SJSA1 (cell line): ENCODE measurements at regions not wholly inside any gene's neighbourhood (a gene's known extent, or its start where the extent isn't known, plus 50 kb on each side); places are given as distances from the start of the nearest gene placed in this dataset.
A peak's percentile ranks its signal among the peaks of the same experiment; 100 is the strongest.

ENCODE experiments used
- DNase-seq, 2 experiments: peaks; one replicate each; pipeline ENCODE4 v3.0.0-alpha.2; 2015 to 2020; ENCODE audit warnings: low spot score in 2 of 2, low read depth in 1 of 2
- H3K27ac ChIP-seq: fragments of 250-450 bp; sonication (Bioruptor Pico); 2 replicates; pipeline ENCODE4 v1.5.1; 2020; ENCODE audit warnings: mild to moderate bottlenecking, moderate library complexity
- H3K27me3 ChIP-seq: fragments of 250-450 bp; sonication (Bioruptor Pico); replicated peaks from 2 replicates; pipeline ENCODE4 v1.5.1; 2020; ENCODE audit warnings: mild to moderate bottlenecking, moderate library complexity
- H3K36me3 ChIP-seq: fragments of 250-450 bp; sonication (Bioruptor Pico); 2 replicates; pipeline ENCODE4 v1.5.1; 2020; ENCODE audit warnings: mild to moderate bottlenecking
- H3K4me1 ChIP-seq: fragments of 250-450 bp; sonication (Bioruptor Pico); replicated peaks from 2 replicates; pipeline ENCODE4 v1.6.1; 2021; ENCODE audit warnings: mild to moderate bottlenecking
- H3K4me3 ChIP-seq: fragments of 250-450 bp; sonication (Bioruptor Pico); 2 replicates; pipeline ENCODE4 v1.5.1; 2020; ENCODE audit warnings: mild to moderate bottlenecking
- H3K9me3 ChIP-seq: fragments of 250-450 bp; sonication (Bioruptor Pico); replicated peaks from 2 replicates; pipeline ENCODE4 v1.5.1; 2020; ENCODE audit warnings: mild to moderate bottlenecking

DNA sequence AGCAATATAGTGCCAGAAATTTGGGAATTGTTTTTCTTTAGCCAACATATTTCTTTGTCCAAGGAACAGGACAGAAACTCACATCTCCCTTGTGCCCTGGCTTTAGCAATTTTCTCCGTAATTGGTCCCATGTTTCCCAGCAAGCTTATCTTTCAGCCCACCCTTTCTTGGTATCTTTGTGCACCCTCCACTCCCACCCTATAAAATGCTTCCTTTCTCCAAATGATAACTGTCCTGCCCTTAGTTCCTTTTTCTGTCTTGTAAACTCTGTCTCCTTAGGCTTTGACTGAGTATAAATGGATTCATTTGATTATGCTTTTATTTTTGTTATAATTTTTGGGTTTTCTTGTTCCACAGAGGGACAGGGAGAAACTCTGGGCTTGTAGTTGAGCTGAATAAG lies 442.8 kb downstream of the ATP23 start:
- Histone ChIP-seq H3K27me3 (no peaks in the 10 kb centered on the region), H3K36me3 (no peaks in the 10 kb centered on the region), H3K4me1 (peaks cover 26% of the 10 kb centered on the region), H3K4me3 (no peak overlapping the region), H3K27ac (no peak overlapping the region), H3K9me3 (0 out of 2 replicates have a peak, but pooled peaks cover 3% of the 10 kb centered on the region)
- no peak for DNase-seq

- no peaks in the 10 kb centered on the region for H3K27me3 ChIP-seq
- H3K27ac ChIP-seq = peak overlapping the region; percentile 88; the same call in 1 of the 2 replicates
- peaks cover 26% of the 10 kb centered on the region for H3K4me1 ChIP-seq
- no peak overlapping the region for H3K4me3 ChIP-seq
- H3K9me3 ChIP-seq = 0 out of 2 replicates have a peak, but pooled peaks cover 3% of the 10 kb centered on the region
- no peak for DNase-seq
- H3K36me3 ChIP-seq = no peaks in the 10 kb centered on the region
Measured at GRCh38 chr12:58386136-58386535, 444.8 kb downstream of the ATP23 start.

GRCh38 chr12:58387199-58387598 lies 445.8 kb downstream of the ATP23 start:
- DNase-seq = peak in 1 of 2 experiments; percentile 60
- H3K27ac ChIP-seq = peak overlapping the region; percentile 88
- no peak overlapping the region for H3K4me3 ChIP-seq
- H3K27me3 ChIP-seq = no peaks in the 10 kb centered on the region
- H3K4me1 ChIP-seq = peaks cover 26% of the 10 kb centered on the region
- H3K9me3 ChIP-seq = 0 out of 2 replicates have a peak, but pooled peaks cover 3% of the 10 kb centered on the region
- H3K36me3 ChIP-seq = no peaks in the 10 kb centered on the region

GRCh38 chr12:58388261-58388660 lies 446.9 kb downstream of the ATP23 start:
- Histone ChIP-seq H3K27ac (peak overlapping the region; percentile 88), H3K4me3 (no peak overlapping the region), H3K9me3 (0 out of 2 replicates have a peak, but pooled peaks cover 3% of the 10 kb centered on the region), H3K27me3 (no peaks in the 10 kb centered on the region), H3K4me1 (peaks cover 26% of the 10 kb centered on the region), H3K36me3 (no peaks in the 10 kb centered on the region)
- DNase-seq = peak; percentile 64 to 65

- no peak for DNase-seq
- no peaks in the 10 kb centered on the region for H3K27me3 ChIP-seq
- no peak overlapping the region for H3K4me3 ChIP-seq
- H3K9me3 ChIP-seq = no peaks in the 10 kb centered on the region
- peaks cover 9% of the 10 kb centered on the region for H3K4me1 ChIP-seq
- H3K36me3 ChIP-seq = no peaks in the 10 kb centered on the region
- no peak overlapping the region for H3K27ac ChIP-seq
Measured at GRCh38 chr12:58393152-58393551, 451.8 kb downstream of the ATP23 start.

DNA sequence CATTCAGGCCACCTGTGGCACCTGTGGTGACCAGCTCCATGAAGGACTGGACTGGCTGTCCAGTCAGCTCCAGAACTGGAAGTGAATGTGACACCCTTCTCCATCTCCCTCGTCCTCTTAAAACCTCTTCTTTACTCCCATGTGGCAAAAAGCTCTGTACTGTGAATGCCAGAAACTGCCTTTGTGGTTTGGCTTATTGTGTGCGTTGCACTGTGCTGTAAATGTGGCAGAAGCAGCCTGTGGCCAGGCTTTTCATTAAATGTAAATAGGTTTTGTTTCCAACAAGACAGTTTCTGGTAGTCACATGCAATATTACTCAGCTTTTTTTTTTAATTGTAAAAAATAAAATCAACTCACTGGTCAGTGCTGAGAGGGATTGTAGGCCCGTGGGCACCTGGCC lies 453.7 kb downstream of the ATP23 start:
- Histone ChIP-seq H3K4me3 (no peak overlapping the region), H3K4me1 (no peaks in the 10 kb centered on the region), H3K27ac (no peak overlapping the region), H3K27me3 (no peaks in the 10 kb centered on the region), H3K36me3 (no peaks in the 10 kb centered on the region), H3K9me3 (no peaks in the 10 kb centered on the region)
- DNase-seq = no peak

GRCh38 chr12:58395470-58395869 lies 454.1 kb downstream of the ATP23 start:
- H3K9me3 ChIP-seq = no peaks in the 10 kb centered on the region
- no peak for DNase-seq
- no peaks in the 10 kb centered on the region for H3K4me1 ChIP-seq
- H3K4me3 ChIP-seq = no peak overlapping the region
- H3K27me3 ChIP-seq = no peaks in the 10 kb centered on the region
- H3K36me3 ChIP-seq = no peaks in the 10 kb centered on the region
- no peak overlapping the region for H3K27ac ChIP-seq

- H3K27ac ChIP-seq = no peak overlapping the region
- H3K9me3 ChIP-seq = no peaks in the 10 kb centered on the region
- no peaks in the 10 kb centered on the region for H3K36me3 ChIP-seq
- DNase-seq = no peak
- no peaks in the 10 kb centered on the region for H3K4me1 ChIP-seq
- no peak overlapping the region for H3K4me3 ChIP-seq
- H3K27me3 ChIP-seq = no peaks in the 10 kb centered on the region
Measured at GRCh38 chr12:58396239-58396638, 454.9 kb downstream of the ATP23 start.

- DNase-seq = no peak
- Histone ChIP-seq H3K4me1 (no peaks in the 10 kb centered on the region), H3K27me3 (no peaks in the 10 kb centered on the region), H3K27ac (no peak overlapping the region), H3K4me3 (no peak overlapping the region), H3K36me3 (no peaks in the 10 kb centered on the region), H3K9me3 (no peaks in the 10 kb centered on the region)
Measured at GRCh38 chr12:58405363-58405762, 464.0 kb downstream of the ATP23 start.

DNA sequence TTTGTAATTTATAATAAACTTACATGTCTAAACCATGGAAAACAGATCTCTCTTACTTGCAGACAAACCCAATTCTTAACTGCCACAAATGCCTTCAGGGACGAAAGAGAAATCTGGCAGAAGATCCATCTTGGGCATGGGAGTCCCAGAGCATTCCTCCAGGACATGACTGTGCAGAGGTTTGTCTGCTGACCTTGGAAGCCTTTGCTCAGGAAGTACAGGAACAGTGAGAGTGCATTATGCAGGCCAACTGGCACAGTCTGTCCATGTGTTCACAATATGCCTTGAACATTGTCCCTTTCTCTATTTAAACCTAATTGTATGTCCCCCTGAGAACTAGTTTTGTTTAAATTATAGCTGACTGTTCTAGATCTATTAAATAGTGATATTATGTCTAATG lies 467.1 kb downstream of the ATP23 start:
- peaks cover 6% of the 10 kb centered on the region for H3K4me1 ChIP-seq
- no peak overlapping the region for H3K4me3 ChIP-seq
- H3K27ac ChIP-seq = no peak overlapping the region
- H3K9me3 ChIP-seq = no peaks in the 10 kb centered on the region
- no peaks in the 10 kb centered on the region for H3K27me3 ChIP-seq
- no peaks in the 10 kb centered on the region for H3K36me3 ChIP-seq
- DNase-seq = no peak

DNA sequence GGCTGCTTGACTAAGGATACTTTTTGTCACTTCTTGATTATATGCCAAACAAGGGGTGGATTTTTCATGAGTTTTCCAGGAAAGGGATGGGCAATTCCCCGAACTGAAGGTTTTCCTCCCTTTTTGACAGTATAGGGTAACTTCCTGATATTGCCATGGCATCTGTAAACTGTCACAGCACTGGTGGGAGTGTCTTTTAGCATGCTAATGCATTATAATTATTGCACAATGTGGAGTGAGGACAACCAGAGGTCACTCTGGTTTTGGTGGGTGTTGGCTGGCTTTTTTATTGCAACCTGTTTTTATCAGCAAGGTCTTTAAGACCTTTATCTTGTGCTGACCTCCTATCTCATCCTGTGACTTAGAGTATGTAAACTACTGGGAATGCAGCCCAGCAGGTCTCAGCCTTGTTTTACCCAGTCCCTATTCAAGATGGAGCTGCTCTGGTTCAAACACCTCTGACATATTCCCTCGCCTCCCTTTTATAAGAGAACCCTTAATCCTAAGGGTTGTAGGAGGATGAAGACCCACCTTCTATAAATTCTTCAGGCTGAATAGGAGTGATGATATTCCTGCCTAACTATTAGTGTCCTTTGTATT lies 471.2 kb downstream of the ATP23 start:
- no peaks in the 10 kb centered on the region for H3K36me3 ChIP-seq
- no peaks in the 10 kb centered on the region for H3K27me3 ChIP-seq
- DNase-seq = no peak
- H3K27ac ChIP-seq = no peak overlapping the region
- no peaks in the 10 kb centered on the region for H3K9me3 ChIP-seq
- H3K4me1 ChIP-seq = peaks cover 36% of the 10 kb centered on the region
- H3K4me3 ChIP-seq = no peak overlapping the region

- Histone ChIP-seq H3K27ac (peak overlapping the region; percentile 66), H3K4me1 (peaks cover 36% of the 10 kb centered on the region), H3K9me3 (no peaks in the 10 kb centered on the region), H3K27me3 (no peaks in the 10 kb centered on the region), H3K4me3 (no peak overlapping the region), H3K36me3 (no peaks in the 10 kb centered on the region)
- peak in 1 of 2 experiments; percentile 52 for DNase-seq
Measured at GRCh38 chr12:58413794-58414193, 472.4 kb downstream of the ATP23 start.

- no peak overlapping the region for H3K4me3 ChIP-seq
- no peaks in the 10 kb centered on the region for H3K36me3 ChIP-seq
- no peaks in the 10 kb centered on the region for H3K27me3 ChIP-seq
- no peaks in the 10 kb centered on the region for H3K9me3 ChIP-seq
- H3K4me1 ChIP-seq = peaks cover 36% of the 10 kb centered on the region
- peak overlapping the region; percentile 66 for H3K27ac ChIP-seq
- DNase-seq = no peak
Measured at GRCh38 chr12:58414398-58414871, 473.1 kb downstream of the ATP23 start.

DNA sequence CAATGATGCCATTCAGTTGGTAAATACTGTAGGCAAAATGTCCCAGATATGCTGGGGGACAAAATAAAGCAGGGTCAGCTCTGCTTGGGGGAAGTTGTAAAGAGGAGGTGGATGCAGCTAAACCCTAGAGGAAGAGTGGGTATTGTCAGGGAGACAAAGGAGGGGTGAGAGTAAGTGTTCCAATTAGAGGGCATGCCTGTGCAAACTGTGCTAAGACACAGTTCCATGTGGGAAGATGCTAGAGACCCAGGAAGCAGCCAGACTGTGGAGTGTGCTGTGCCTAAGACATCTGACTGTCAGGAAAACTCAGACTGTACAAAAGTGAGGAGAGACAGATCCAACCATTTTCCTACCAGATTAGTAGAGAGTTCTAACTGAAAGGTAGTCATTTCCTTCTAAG lies 474.3 kb downstream of the ATP23 start:
- peaks cover 36% of the 10 kb centered on the region for H3K4me1 ChIP-seq
- no peaks in the 10 kb centered on the region for H3K27me3 ChIP-seq
- no peak for DNase-seq
- no peaks in the 10 kb centered on the region for H3K9me3 ChIP-seq
- H3K36me3 ChIP-seq = no peaks in the 10 kb centered on the region
- H3K4me3 ChIP-seq = no peak overlapping the region
- peak overlapping the region; percentile 24 for H3K27ac ChIP-seq

GRCh38 chr12:58416236-58416635 lies 474.9 kb downstream of the ATP23 start:
- DNase-seq = peak; percentile 49 to 54
- H3K36me3 ChIP-seq = no peaks in the 10 kb centered on the region
- H3K4me1 ChIP-seq = peaks cover 36% of the 10 kb centered on the region
- H3K4me3 ChIP-seq = no peak overlapping the region
- no peaks in the 10 kb centered on the region for H3K9me3 ChIP-seq
- H3K27ac ChIP-seq = peak overlapping the region; percentile 24
- H3K27me3 ChIP-seq = no peaks in the 10 kb centered on the region
